GM12878 (cell line): ENCODE measurements at regions not wholly inside any gene's neighbourhood (a gene's known extent, or its start where the extent isn't known, plus 50 kb on each side); places are given as distances from the start of the nearest gene placed in this dataset.

ENCODE experiments used
- ATAC-seq: fragments of 200-7000 bp; cut with Tn5 transposase; 3 replicates; pipeline ENCODE4 v1.9.1; 2020; ENCODE audit warnings: mild to moderate bottlenecking, moderate library complexity
- BruUV-seq: library from RNA; stranded (reverse); fragments of 400-500 nt; replicated peaks from 2 replicates; lab custom pipeline; 2021; lab: Mats Ljungman, UMichigan
- CTCF ChIA-PET: fragments of 300-600 bp; sonication (Branson Sonifier 250); formaldehyde crosslinking; extraction: SDS; loops from one replicate; lab custom pipeline; 2021; ENCODE audit warnings: inconsistent platforms; lab: Yijun Ruan, JAX
- POLR2A ChIA-PET: fragments of 350-600 bp; formaldehyde crosslinking; extraction: SDS; loops from one replicate; lab custom pipeline; 2021; ENCODE audit warnings: inconsistent platforms; lab: Charles Lee
- RAD21 ChIA-PET: fragments of 300-600 bp; sonication (Branson Sonifier 250); formaldehyde crosslinking; loops from one replicate; lab custom pipeline; 2023; ENCODE audit warnings: antibody characterized with exemption; ENCODE audit not compliant: unreplicated experiment; lab: Charles Lee
- SMC1A ChIA-PET: fragments of 300-600 bp; sonication (Branson Sonifier 250); formaldehyde crosslinking; loops from one replicate; lab custom pipeline; 2023; ENCODE audit not compliant: unreplicated experiment, uncharacterized antibody; lab: Charles Lee
- DNase-seq: peaks from one replicate; pipeline ENCODE4 v3.0.0-alpha.2; 2011; ENCODE audit warnings: low read depth, low spot score
- FAIRE-seq: peaks from 3 replicates; lab custom pipeline; 2011; peaks lifted over from hg19 to GRCh38; lab: Jason Lieb, UNC
- H2AFZ ChIP-seq: 2 replicates; pipeline ENCODE4 v1.6.0; 2011; ENCODE audit warnings: low read depth, low read length, control low read depth; ENCODE audit not compliant: control insufficient read depth
- H3K27ac ChIP-seq: 2 replicates; pipeline ENCODE4 v1.5.1; 2011; ENCODE audit warnings: control low read depth; ENCODE audit not compliant: control insufficient read depth, insufficient read depth
- H3K27me3 ChIP-seq, 2 experiments: replicated peaks in 1 of 2; 2 replicates each; pipeline versions ENCODE4 v1.6.0 to v1.6.1; 2011; ENCODE audit warnings: low read length in 1 of 2; ENCODE audit not compliant: control insufficient read depth in 2 of 2, insufficient read depth in 2 of 2
- H3K36me3 ChIP-seq, 2 experiments: 2 replicates each; pipeline ENCODE4 v1.5.1; 2011; ENCODE audit warnings: low read length in 1 of 2; ENCODE audit not compliant: control insufficient read depth in 2 of 2, insufficient read depth in 2 of 2
- H3K4me1 ChIP-seq: 2 replicates; pipeline ENCODE4 v1.6.1; 2011; ENCODE audit warnings: mild to moderate bottlenecking, low read length, moderate library complexity, mixed read lengths; ENCODE audit not compliant: control insufficient read depth, insufficient read depth
- H3K4me2 ChIP-seq: 2 replicates; pipeline ENCODE4 v1.6.0; 2011; ENCODE audit warnings: control low read depth; ENCODE audit not compliant: control insufficient read depth, insufficient read depth
- H3K4me3 ChIP-seq: fragments of 200-600 bp; sonication (generic); 2 replicates; pipeline ENCODE4 v1.5.1; 2016
- H3K79me2 ChIP-seq: 2 replicates; pipeline ENCODE4 v1.6.0; 2011; ENCODE audit warnings: low read length; ENCODE audit not compliant: control insufficient read depth, insufficient read depth
- H3K9ac ChIP-seq: 2 replicates; pipeline ENCODE4 v1.8.0; 2011; ENCODE audit warnings: low read length, control low read depth, mixed read lengths; ENCODE audit not compliant: control insufficient read depth, insufficient read depth
- H3K9me3 ChIP-seq: replicated peaks from 3 replicates; pipeline ENCODE4 v1.5.1; 2011; ENCODE audit warnings: mild to moderate bottlenecking, low read length; ENCODE audit not compliant: control insufficient read depth, insufficient read depth
- H4K20me1 ChIP-seq: 2 replicates; pipeline ENCODE4 v1.6.0; 2011; ENCODE audit not compliant: control insufficient read depth, insufficient read depth
- CEBPB ChIP-seq, 2 experiments: fragments of 150-350 bp in 1 of 2; IDR thresholded peaks; 2 replicates each; pipeline ENCODE4 v1.6.1; 2012 to 2014; ENCODE audit warnings: low read depth in 2 of 2, low read length in 2 of 2, borderline replicate concordance in 1 of 2, inconsistent platforms in 1 of 2
- CHD1 ChIP-seq: IDR thresholded peaks from 2 replicates; pipeline ENCODE4 v1.6.1; 2012; ENCODE audit warnings: low read depth, low read length, improper control_type of control experiment
- CTCF ChIP-seq, 3 experiments: IDR thresholded peaks in 2 of 3; conservative IDR thresholded peaks in 1 of 3; 2 replicates each; pipeline ENCODE4 v1.5.1; 2011; ENCODE audit warnings: low read depth in 3 of 3, low read length in 3 of 3, mild to moderate bottlenecking in 3 of 3, control low read depth in 2 of 3, moderate library complexity in 2 of 3, inconsistent platforms in 1 of 3, mixed read lengths in 1 of 3; ENCODE audit not compliant: control insufficient read depth in 2 of 3, insufficient read depth in 1 of 3; ENCODE audit errors: extremely low read depth in 1 of 3
- E2F8 ChIP-seq: fragments of 450-650 bp; IDR thresholded peaks from 2 replicates; pipeline ENCODE4 v1.6.1; 2018; ENCODE audit warnings: mild to moderate bottlenecking, low read depth, moderate library complexity; ENCODE audit not compliant: partially characterized antibody
- MTA2 ChIP-seq: fragments of 450-650 bp; IDR thresholded peaks from 2 replicates; pipeline ENCODE4 v1.6.1; 2016; ENCODE audit warnings: low read depth, mild to moderate bottlenecking, moderate library complexity
- NFIC ChIP-seq: IDR thresholded peaks from 2 replicates; pipeline ENCODE4 v1.6.1; 2012; ENCODE audit warnings: low read depth, mild to moderate bottlenecking, inconsistent platforms, low read length, moderate library complexity
- SKIL ChIP-seq: fragments of 450-650 bp; IDR thresholded peaks from 2 replicates; pipeline ENCODE4 v1.6.1; 2017; ENCODE audit warnings: mild to moderate bottlenecking, low read depth, inconsistent platforms; ENCODE audit not compliant: poor library complexity, severe bottlenecking
- ZBTB11 ChIP-seq: fragments of 450-650 bp; formaldehyde crosslinking; IDR thresholded peaks from 2 replicates; pipeline ENCODE4 v1.5.0; 2022; ENCODE audit warnings: mild to moderate bottlenecking, missing genetic modification characterization
- ZNF274 ChIP-seq: IDR thresholded peaks from one replicate; pipeline ENCODE4 v1.8.0; 2011; ENCODE audit not compliant: insufficient read length, insufficient read depth
- ZSCAN29 ChIP-seq: fragments of 450-650 bp; IDR thresholded peaks from 2 replicates; pipeline ENCODE4 v1.6.1; 2017; ENCODE audit warnings: mild to moderate bottlenecking, moderate library complexity
- WGBS: methylation state at CpG from one replicate; pipeline ENCODE4 v1.1.6; 2016; ENCODE audit warnings: low lambda C conversion rate; ENCODE audit not compliant: insufficient replicate concordance, insufficient coverage; ENCODE audit errors: missing lambda C conversion rate; 5-methylcytosine and 5-hydroxymethylcytosine counted together
- in situ Hi-C: fragments of 300-500 bp; cut with MboI; formaldehyde crosslinking; loops from 9 replicates; pipeline ENCODE4 v1.14.3; 2018; ENCODE audit warnings: mixed read lengths
- intact Hi-C: fragments of 100-400 bp; cut with micrococcal nuclease; formaldehyde crosslinking; loops from one replicate; pipeline ENCODE4 v1.14.2; 2022; ENCODE audit not compliant: unreplicated experiment

- no peak overlapping the region for H3K9ac ChIP-seq
- DNase-seq (no peak), ATAC-seq (no peak), FAIRE-seq (no peak)
- CTCF ChIA-PET, result no interaction called here
- no peak overlapping the region for H2AFZ ChIP-seq
- H3K4me1 ChIP-seq, result no peaks in the 10 kb centered on the region
- POLR2A ChIA-PET, result interaction anchor here (0.7 kb wide), 1 partner anchor 38 kb away, joined by 4 read pairs; no protein-coding TSS in a partner anchor
- no peak overlapping the region for H3K4me3 ChIP-seq
- in situ Hi-C loops, result no loop called here
- intact Hi-C loops, result no loop called here
- RAD21 ChIA-PET, result no interaction called here
- no peak overlapping the region for H3K27ac ChIP-seq
- H3K79me2 ChIP-seq, result no peaks in the 10 kb centered on the region
- no peaks in the 10 kb centered on the region for H4K20me1 ChIP-seq
- H3K27me3 ChIP-seq, result no peaks in the 10 kb centered on the region
- no peak overlapping the region for H3K4me2 ChIP-seq
- no peaks in the 10 kb centered on the region; the same call in 1 of the 3 replicates for H3K9me3 ChIP-seq
- WGBS, result 46% methylated on average over 4 of the region's 4 CpGs
- H3K36me3 ChIP-seq, result no peaks in the 10 kb centered on the region
- no TSS peak for BruUV-seq
- SMC1A ChIA-PET, result interaction anchor here (1.0 to 1.2 kb wide), 2 partner anchors 34 to 48 kb away, joined by 3 read pairs; no protein-coding TSS in a partner anchor
- TF ChIP-seq CHD1, result no peak
- no peak for TF ChIP-seq CEBPB (IDR thresholded peaks at IDR 0.05; ENCODE audit: borderline replicate concordance in 1 of 2, low read depth in 2 of 2, low read length in 2 of 2)
- TF ChIP-seq ZNF274, result no peak
- no peak for TF ChIP-seq ZBTB11
- TF ChIP-seq MTA2, result no peak
- TF ChIP-seq NFIC, result no peak
- TF ChIP-seq E2F8, result no peak
- no peak for TF ChIP-seq CTCF (IDR thresholded peaks at IDR 0.05 in 2 of 3, conservative IDR thresholded peaks at IDR 0.05 in 1 of 3; ENCODE audit: control insufficient read depth in 2 of 3, extremely low read depth in 1 of 3, insufficient read depth in 1 of 3, low read depth in 3 of 3, low read length in 3 of 3)
- TF ChIP-seq ZSCAN29, result no peak
- no peak for TF ChIP-seq SKIL
Observed at GRCh38 chr2:7934476-7934875, 747.4 kb upstream of the ID2 start.
